GM19452 (cell line): ENCODE measurements at regions not wholly inside any gene's neighbourhood (a gene's known extent, or its start where the extent isn't known, plus 50 kb on each side); places are given as distances from the start of the nearest gene placed in this dataset.

ENCODE experiments used
- ATAC-seq: cut with Tn5 transposase; IDR thresholded peaks from one replicate; pipeline ENCODE4 v1.9.1; 2021; ENCODE audit not compliant: unreplicated experiment

GRCh38 chr1:222301652-222302051 lies 246.3 kb downstream of the HHIPL2 start:
- no peak for ATAC-seq

- no peak for ATAC-seq
These were observed 248.4 kb downstream of the HHIPL2 start for GRCh38 chr1:222299524-222299923.

GRCh38 chr1:222290866-222291265 lies 257.0 kb downstream of the HHIPL2 start:
- no peak for ATAC-seq

- ATAC-seq, result no peak
These were observed 259.9 kb downstream of the HHIPL2 start for GRCh38 chr1:222288053-222288452.

- ATAC-seq, result no peak
These were observed 261.9 kb downstream of the HHIPL2 start for GRCh38 chr1:222286011-222286410.

- no peak for ATAC-seq
These were observed 262.4 kb downstream of the HHIPL2 start for GRCh38 chr1:222285526-222285925.

GRCh38 chr1:222284466-222284865 lies 263.4 kb downstream of the HHIPL2 start:
- ATAC-seq, result no peak

- no peak for ATAC-seq
These were observed 264.6 kb downstream of the HHIPL2 start for GRCh38 chr1:222283147-222283768.

- ATAC-seq, result no peak
These were observed 268.3 kb downstream of the HHIPL2 start for GRCh38 chr1:222279591-222279990.

- ATAC-seq, result no peak
These were observed 269.4 kb downstream of the HHIPL2 start for GRCh38 chr1:222278501-222278900.

- no peak for ATAC-seq
These were observed 272.0 kb downstream of the HHIPL2 start for GRCh38 chr1:222275729-222276465.

- no peak for ATAC-seq
These were observed 272.7 kb downstream of the HHIPL2 start for GRCh38 chr1:222275001-222275728.

GRCh38 chr1:222266223-222267196 lies 281.4 kb downstream of the HHIPL2 start:
- no peak for ATAC-seq

GRCh38 chr1:222263791-222264190 lies 284.1 kb downstream of the HHIPL2 start:
- ATAC-seq, result no peak

GRCh38 chr1:222257027-222257426 lies 290.9 kb downstream of the HHIPL2 start:
- ATAC-seq, result no peak

- ATAC-seq, result no peak
These were observed 291.8 kb downstream of the HHIPL2 start for GRCh38 chr1:222256058-222256457.

- no peak for ATAC-seq
These were observed 295.1 kb downstream of the HHIPL2 start for GRCh38 chr1:222252788-222253187.

- ATAC-seq, result no peak
These were observed 296.1 kb downstream of the HHIPL2 start for GRCh38 chr1:222251847-222252246.

GRCh38 chr1:222250376-222250775 lies 297.5 kb downstream of the HHIPL2 start:
- ATAC-seq, result no peak

- ATAC-seq, result no peak
These were observed 300.0 kb downstream of the HHIPL2 start for GRCh38 chr1:222247811-222248310.

GRCh38 chr1:222247081-222247480 lies 300.8 kb downstream of the HHIPL2 start:
- no peak for ATAC-seq
